Caco-2 (cell line): ENCODE measurements at regions not wholly inside any gene's neighbourhood (a gene's known extent, or its start where the extent isn't known, plus 50 kb on each side); places are given as distances from the start of the nearest gene placed in this dataset.

Experiments used
- BruUV-seq: library from RNA; stranded (reverse); fragments of 400-500 nt; replicated peaks from 2 replicates; lab custom pipeline; 2021; lab: Mats Ljungman, UMichigan
- CTCF ChIA-PET: fragments of 300-600 bp; sonication (Branson Sonifier 250); formaldehyde crosslinking; loops from one replicate; lab custom pipeline; 2022; ENCODE audit warnings: antibody characterized with exemption; lab: Charles Lee
- POLR2A ChIA-PET: fragments of 300-600 bp; sonication (Branson Sonifier 250); formaldehyde crosslinking; loops from one replicate; lab custom pipeline; 2022; ENCODE audit warnings: antibody characterized with exemption; lab: Charles Lee
- DNase-seq, 2 experiments: peaks; one replicate each; pipeline versions ENCODE4 v3.0.0 to v3.0.0-alpha.2; 2020 to 2022
- H3K27me3 ChIP-seq: replicated peaks from 2 replicates; pipeline ENCODE4 v1.6.0; 2011; ENCODE audit warnings: low read length; ENCODE audit not compliant: control insufficient read depth, insufficient read depth
- H3K36me3 ChIP-seq: 2 replicates; pipeline ENCODE4 v1.5.1; 2011; ENCODE audit warnings: low read length; ENCODE audit not compliant: control insufficient read depth, insufficient read depth
- H3K4me1 ChIP-seq: fragments of 250-450 bp; sonication (Bioruptor Pico); 2 replicates; pipeline ENCODE4 v1.5.1; 2020; ENCODE audit warnings: mild to moderate bottlenecking
- H3K4me3 ChIP-seq: 2 replicates; pipeline ENCODE4 v1.5.1; 2011; ENCODE audit warnings: low read depth, mild to moderate bottlenecking, control low read depth, low read length
- H3K9me3 ChIP-seq: fragments of 250-450 bp; sonication (Bioruptor Pico); 2 replicates; pipeline ENCODE4 v1.5.1; 2020; ENCODE audit warnings: mild to moderate bottlenecking, moderate library complexity
- H3K27ac Mint-ChIP-seq: one replicate; pipeline ENCODE4 v1.8.0; 2022; ENCODE audit warnings: mixed read lengths; ENCODE audit not compliant: unreplicated experiment
- H3K27me3 Mint-ChIP-seq: one replicate; pipeline ENCODE4 v1.8.0; 2022; ENCODE audit warnings: mixed read lengths; ENCODE audit not compliant: insufficient read depth, unreplicated experiment
- H3K36me3 Mint-ChIP-seq: one replicate; pipeline ENCODE4 v1.8.0; 2022; ENCODE audit warnings: mild to moderate bottlenecking, mixed read lengths; ENCODE audit not compliant: insufficient read depth, unreplicated experiment
- H3K4me1 Mint-ChIP-seq: one replicate; pipeline ENCODE4 v1.8.0; 2022; ENCODE audit warnings: low read depth, mixed read lengths; ENCODE audit not compliant: unreplicated experiment
- H3K4me3 Mint-ChIP-seq: one replicate; pipeline ENCODE4 v1.8.0; 2022; ENCODE audit warnings: mild to moderate bottlenecking, moderate library complexity, mixed read lengths; ENCODE audit not compliant: unreplicated experiment
- H3K9me3 Mint-ChIP-seq: one replicate; pipeline ENCODE4 v1.8.0; 2022; ENCODE audit warnings: mixed read lengths; ENCODE audit not compliant: unreplicated experiment
- CTCF ChIP-seq, 2 experiments: fragments of 200-600 bp in 1 of 2; IDR thresholded peaks; 1 replicate in 1 of 2; 2 replicates in 1 of 2; pipeline versions ENCODE4 v1.5.1 to v1.8.0; 2011 to 2022; ENCODE audit warnings: antibody characterized with exemption in 1 of 2, control low read depth in 1 of 2, inconsistent platforms in 1 of 2, low read depth in 1 of 2, low read length in 1 of 2, mild to moderate bottlenecking in 1 of 2, moderate library complexity in 1 of 2; ENCODE audit not compliant: insufficient read depth in 1 of 2, severe bottlenecking in 1 of 2, unreplicated experiment in 1 of 2
- intact Hi-C: fragments of 100-400 bp; cut with micrococcal nuclease; formaldehyde crosslinking; loops from one replicate; pipeline ENCODE4 v1.10.0; 2022; ENCODE audit not compliant: unreplicated experiment

- H3K4me1 Mint-ChIP-seq = peaks cover 6% of the 10 kb centered on the region
- peaks cover 4% of the 10 kb centered on the region; the same call in 1 of the 2 replicates for H3K4me1 ChIP-seq
These were observed 263.6 kb downstream of the LPIN1 start for GRCh38 chr2:12010059-12010458.

GRCh38 chr2:12010779-12011178, 264.3 kb downstream of the LPIN1 start:
- ChIA-PET POLR2A (interaction anchor here (0.6 kb wide), 1 partner anchor 796 kb away, joined by 3 read pairs; no protein-coding TSS in a partner anchor), CTCF (no interaction called here)
- Mint-ChIP-seq H3K4me1 (peaks cover 6% of the 10 kb centered on the region), H3K9me3 (no peaks in the 10 kb centered on the region), H3K4me3 (no peak overlapping the region), H3K36me3 (no peaks in the 10 kb centered on the region), H3K27me3 (peaks cover 1% of the 10 kb centered on the region), H3K27ac (no peak overlapping the region)
- H3K9me3 ChIP-seq = no peaks in the 10 kb centered on the region
- no peak overlapping the region for H3K4me3 ChIP-seq
- DNase-seq = no peak
- no peaks in the 10 kb centered on the region for H3K27me3 ChIP-seq
- H3K4me1 ChIP-seq = peaks cover 4% of the 10 kb centered on the region; the same call in 1 of the 2 replicates
- no peaks in the 10 kb centered on the region for H3K36me3 ChIP-seq
- intact Hi-C loops = no loop called here
- no peak for TF ChIP-seq CTCF (IDR thresholded peaks at IDR 0.05; ENCODE audit: insufficient read depth in 1 of 2, low read depth in 1 of 2, low read length in 1 of 2, severe bottlenecking in 1 of 2, unreplicated experiment in 1 of 2)
- no TSS peak for BruUV-seq

More at GRCh38 chr2:12010059-12010458, 263.6 kb downstream of the LPIN1 start:
- Mint-ChIP-seq H3K9me3 (no peaks in the 10 kb centered on the region), H3K27ac (no peak overlapping the region), H3K4me3 (no peak overlapping the region), H3K27me3 (no peaks in the 10 kb centered on the region), H3K36me3 (no peaks in the 10 kb centered on the region)
- CTCF ChIA-PET = no interaction called here
- Histone ChIP-seq H3K4me3 (no peak overlapping the region), H3K27me3 (no peaks in the 10 kb centered on the region), H3K9me3 (no peaks in the 10 kb centered on the region), H3K36me3 (no peaks in the 10 kb centered on the region)
- intact Hi-C loops = no loop called here
- POLR2A ChIA-PET = no interaction called here
- no TSS peak for BruUV-seq
- DNase-seq = no peak
- no peak for TF ChIP-seq CTCF (IDR thresholded peaks at IDR 0.05; ENCODE audit: insufficient read depth in 1 of 2, low read depth in 1 of 2, low read length in 1 of 2, severe bottlenecking in 1 of 2, unreplicated experiment in 1 of 2)

DNA sequence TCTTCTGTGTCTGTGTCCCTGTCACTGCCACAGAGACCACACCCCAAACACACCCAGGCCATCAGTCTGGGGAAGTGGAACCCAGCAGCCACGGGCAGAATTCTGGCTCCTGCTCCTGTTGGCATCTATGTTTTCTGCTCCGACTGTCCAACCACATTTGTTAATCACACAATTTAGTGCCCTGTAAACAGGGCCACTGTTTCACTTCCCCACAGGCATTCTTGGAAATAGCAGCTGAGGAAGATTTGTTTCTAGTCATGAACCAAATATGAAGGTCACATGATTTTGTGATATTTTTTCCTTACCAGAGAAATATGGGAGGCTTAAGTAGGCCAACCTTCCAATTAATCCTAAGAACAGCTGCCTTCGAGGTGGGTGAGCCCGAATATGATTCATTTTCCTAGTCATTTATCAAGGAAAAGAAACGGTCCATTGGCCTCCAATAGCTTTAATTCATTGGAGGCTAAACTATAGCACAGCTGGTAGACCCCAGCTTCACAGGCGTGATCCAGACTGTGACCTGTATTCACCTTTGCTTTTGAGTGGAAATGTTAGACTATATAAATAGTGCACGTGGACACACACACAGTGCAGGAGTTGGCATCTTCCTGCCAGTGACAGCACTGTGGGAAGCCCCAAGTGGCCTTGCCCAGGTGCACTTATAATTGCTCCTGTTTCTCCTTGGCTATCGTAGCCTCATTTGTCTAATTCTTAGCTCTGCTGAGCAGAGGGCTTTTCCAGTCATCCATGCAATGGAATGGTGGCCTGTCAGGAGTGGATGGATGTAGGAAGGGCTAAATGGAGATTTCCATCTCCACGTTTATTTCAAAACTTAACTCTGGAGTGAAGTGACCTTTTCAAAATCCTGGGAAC, 267.9 kb downstream of the LPIN1 start:
- no peaks in the 10 kb centered on the region for H3K36me3 ChIP-seq
- Mint-ChIP-seq H3K27me3 (peaks cover 9% of the 10 kb centered on the region), H3K4me3 (no peak overlapping the region), H3K27ac (no peak overlapping the region), H3K9me3 (no peaks in the 10 kb centered on the region), H3K4me1 (peaks cover 6% of the 10 kb centered on the region), H3K36me3 (no peaks in the 10 kb centered on the region)
- intact Hi-C loops = no loop called here
- H3K4me1 ChIP-seq = no peaks in the 10 kb centered on the region
- H3K4me3 ChIP-seq = no peak overlapping the region
- POLR2A ChIA-PET = no interaction called here
- no peak for DNase-seq
- CTCF ChIA-PET = no interaction called here
- no peak for TF ChIP-seq CTCF (IDR thresholded peaks at IDR 0.05; ENCODE audit: insufficient read depth in 1 of 2, low read depth in 1 of 2, low read length in 1 of 2, severe bottlenecking in 1 of 2, unreplicated experiment in 1 of 2)
- H3K9me3 ChIP-seq = no peaks in the 10 kb centered on the region
- H3K27me3 ChIP-seq = no peaks in the 10 kb centered on the region
- no TSS peak for BruUV-seq
